Subcutaneous abdominal adipose tissue (tissue), 5 donors: ENCODE measurements at regions not wholly inside any gene's neighbourhood (a gene's known extent, or its start where the extent isn't known, plus 50 kb on each side); places are given as distances from the start of the nearest gene placed in this dataset.
"Not testable (repeated sequence)": the region's sequence is repeated elsewhere in the genome, so short reads cannot be mapped to it uniquely, and the experiment has no call there.

Source experiments
- H3K27ac ChIP-seq: one replicate; pipeline ENCODE4 v1.7.0; 2013; ENCODE audit warnings: low read depth, mild to moderate bottlenecking, inconsistent platforms, low read length, moderate library complexity
- H3K27me3 ChIP-seq, 5 donors: one replicate each; pipeline ENCODE4 v1.7.0; 2013; ENCODE audit warnings: low read length in 5 of 5, inconsistent platforms in 1 of 5; ENCODE audit not compliant: control insufficient read depth in 5 of 5, insufficient read depth in 4 of 5
- H3K36me3 ChIP-seq, 5 donors: one replicate each; pipeline ENCODE4 v1.7.0; 2013; ENCODE audit warnings: low read length in 5 of 5; ENCODE audit not compliant: control insufficient read depth in 5 of 5, insufficient read depth in 5 of 5
- H3K4me1 ChIP-seq, 5 donors: one replicate each; pipeline ENCODE4 v1.7.0; 2013; ENCODE audit warnings: low read length in 5 of 5, mild to moderate bottlenecking in 3 of 5, moderate library complexity in 1 of 5; ENCODE audit not compliant: control insufficient read depth in 5 of 5, insufficient read depth in 5 of 5
- H3K4me3 ChIP-seq, 5 donors: one replicate each; pipeline ENCODE4 v1.7.0; 2013; ENCODE audit warnings: low read length in 5 of 5, low read depth in 1 of 5
- H3K9ac ChIP-seq, 5 donors: one replicate each; pipeline ENCODE4 v1.7.0; 2013; ENCODE audit warnings: low read length in 5 of 5, mild to moderate bottlenecking in 4 of 5, moderate library complexity in 3 of 5
- H3K9me3 ChIP-seq, 5 donors: one replicate each; pipeline ENCODE4 v1.7.0; 2013; ENCODE audit warnings: low read length in 5 of 5; ENCODE audit not compliant: control insufficient read depth in 5 of 5
- donor health status: healthy.
- donor health status: healthy.
- donor health status: healthy.
- donor health status: healthy.
- donor health status: healthy.

DNA sequence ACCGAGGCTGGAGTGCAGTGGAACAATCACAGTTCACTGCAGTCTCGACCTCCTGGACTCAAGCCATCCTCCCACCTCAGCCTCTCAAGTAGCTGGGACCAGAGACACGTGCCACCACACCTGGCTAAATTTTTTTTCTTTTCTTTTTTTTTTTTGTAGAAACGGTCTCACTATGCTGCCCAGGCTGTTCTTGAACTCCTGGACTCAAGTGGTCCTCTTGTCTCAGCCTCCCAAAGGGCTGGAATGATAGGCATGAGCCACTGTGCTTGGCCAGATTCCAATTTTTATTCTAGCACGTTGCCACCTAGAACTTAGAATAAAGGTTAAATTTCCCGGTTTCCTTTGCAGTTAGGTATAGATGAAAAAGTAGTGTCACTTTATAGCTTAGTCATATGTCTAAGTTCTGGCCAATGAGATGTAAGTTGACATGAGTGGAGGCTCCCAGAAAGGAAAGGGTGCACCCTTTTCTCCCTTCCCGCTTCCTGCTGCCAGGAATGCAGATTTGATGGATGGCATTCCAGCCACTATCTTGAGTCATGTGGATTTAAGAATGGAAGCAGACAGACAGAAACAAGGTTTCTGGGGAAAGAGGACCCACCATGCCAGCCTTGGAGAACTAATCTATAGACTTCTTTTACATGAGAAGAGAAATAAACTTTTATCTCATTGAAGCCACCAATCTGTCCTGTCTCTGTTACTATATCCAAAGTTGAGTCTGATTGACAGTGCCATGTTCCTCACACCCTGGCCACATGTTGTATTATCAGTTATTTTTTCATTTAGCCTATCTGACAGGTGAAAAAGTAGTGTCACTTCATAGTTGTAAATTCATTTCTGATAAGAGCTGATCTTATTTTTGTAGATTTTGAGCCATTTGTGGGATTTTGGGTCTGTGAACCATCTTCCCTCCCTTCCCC lies 60.6 kb upstream of the NCOA3 start:
- no peak overlapping the region for H3K4me3 ChIP-seq
- no peak overlapping the region for H3K27ac ChIP-seq
- no peaks in the 10 kb centered on the region for H3K9me3 ChIP-seq
- H3K36me3 ChIP-seq, result no peaks in the 10 kb centered on the region
- H3K9ac ChIP-seq, result no peak overlapping the region
- no peaks in the 10 kb centered on the region for H3K27me3 ChIP-seq
- H3K4me1 ChIP-seq, result no peaks in the 10 kb centered on the region

GRCh38 chr20:47441774-47442150 lies 59.9 kb upstream of the NCOA3 start:
- no peak overlapping the region for H3K4me3 ChIP-seq
- H3K27me3 ChIP-seq, result no peaks in the 10 kb centered on the region
- no peaks in the 10 kb centered on the region for H3K36me3 ChIP-seq
- no peak overlapping the region for H3K9ac ChIP-seq
- H3K4me1 ChIP-seq, result no peaks in the 10 kb centered on the region
- H3K27ac ChIP-seq, result no peak overlapping the region
- H3K9me3 ChIP-seq, result no peaks in the 10 kb centered on the region

DNA sequence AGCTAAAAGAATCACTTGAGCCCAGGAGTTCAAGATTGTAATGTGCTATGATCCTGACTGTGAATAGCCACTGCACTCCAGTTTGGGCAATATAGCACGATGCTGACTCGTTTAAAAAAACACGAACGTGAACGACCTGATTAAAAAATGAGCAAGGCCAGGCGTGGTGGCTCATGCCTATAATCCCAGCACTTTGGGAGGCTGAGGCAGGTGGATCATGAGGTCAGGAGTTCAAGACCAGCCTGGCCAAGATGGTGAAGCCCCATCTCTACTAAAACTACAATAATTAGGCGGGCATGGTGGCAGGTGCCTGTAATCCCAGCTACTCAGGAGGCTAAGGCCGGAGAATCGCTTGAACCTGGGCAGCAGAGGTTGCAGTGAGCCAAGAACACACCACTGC lies 58.6 kb upstream of the NCOA3 start:
- H3K9me3 ChIP-seq, H3K27ac ChIP-seq, H3K4me3 ChIP-seq, H3K9ac ChIP-seq, H3K36me3 ChIP-seq, H3K27me3 ChIP-seq, H3K4me1 ChIP-seq: not testable (repeated sequence)

DNA sequence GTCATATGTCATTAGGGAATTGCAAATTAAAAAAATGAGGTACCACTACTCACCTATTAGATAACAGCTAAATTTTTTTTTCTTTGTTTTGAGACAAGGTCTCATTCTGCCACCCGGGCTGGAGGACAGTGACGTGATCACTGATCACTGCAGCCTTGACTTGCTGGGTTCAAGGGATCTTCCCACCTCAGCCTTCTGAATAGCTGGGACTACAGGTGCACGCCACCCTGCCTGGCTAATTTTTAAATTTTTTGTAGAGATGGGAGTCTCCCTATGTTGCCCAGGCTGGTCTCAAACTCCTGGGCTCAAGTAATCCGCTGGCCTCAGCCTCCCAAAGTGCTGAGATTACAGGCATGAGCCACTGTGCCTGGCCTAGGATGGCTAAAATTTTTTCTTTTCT lies 57.1 kb upstream of the NCOA3 start:
- H3K4me1 ChIP-seq, result no peaks in the 10 kb centered on the region
- H3K36me3 ChIP-seq, result no peaks in the 10 kb centered on the region
- H3K4me3 ChIP-seq, result no peak overlapping the region
- H3K27me3 ChIP-seq, result no peaks in the 10 kb centered on the region
- no peak overlapping the region for H3K27ac ChIP-seq
- no peaks in the 10 kb centered on the region for H3K9me3 ChIP-seq
- no peak overlapping the region for H3K9ac ChIP-seq

DNA sequence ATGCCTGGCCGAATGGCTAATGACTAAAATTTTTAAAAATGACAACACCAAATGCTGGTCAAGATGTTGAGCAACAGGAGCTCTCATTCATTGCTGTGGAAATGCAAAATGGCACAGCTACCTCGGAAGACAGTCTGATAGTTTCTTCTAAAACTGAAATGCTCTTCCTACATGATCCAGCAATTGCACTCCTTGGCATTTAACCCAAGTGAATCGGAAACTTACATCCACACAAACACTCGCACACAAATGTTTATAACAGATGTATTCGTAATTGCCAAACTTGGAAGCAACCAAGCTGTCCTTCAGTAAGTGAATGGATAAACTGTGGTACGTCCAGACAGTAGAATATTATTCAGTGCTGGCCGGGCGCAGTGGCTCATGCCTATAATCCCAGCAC lies 56.4 kb upstream of the NCOA3 start:
- Histone ChIP-seq H3K4me3 (no peak overlapping the region), H3K36me3 (no peaks in the 10 kb centered on the region), H3K9ac (no peak overlapping the region), H3K27me3 (no peaks in the 10 kb centered on the region), H3K9me3 (no peaks in the 10 kb centered on the region), H3K27ac (no peak overlapping the region), H3K4me1 (no peaks in the 10 kb centered on the region)

GRCh38 chr20:47447350-47448296 lies 54.1 kb upstream of the NCOA3 start:
- not testable (repeated sequence) for H3K9me3 ChIP-seq, H3K9ac ChIP-seq, H3K4me1 ChIP-seq, H3K36me3 ChIP-seq, H3K27me3 ChIP-seq, H3K27ac ChIP-seq, H3K4me3 ChIP-seq

DNA sequence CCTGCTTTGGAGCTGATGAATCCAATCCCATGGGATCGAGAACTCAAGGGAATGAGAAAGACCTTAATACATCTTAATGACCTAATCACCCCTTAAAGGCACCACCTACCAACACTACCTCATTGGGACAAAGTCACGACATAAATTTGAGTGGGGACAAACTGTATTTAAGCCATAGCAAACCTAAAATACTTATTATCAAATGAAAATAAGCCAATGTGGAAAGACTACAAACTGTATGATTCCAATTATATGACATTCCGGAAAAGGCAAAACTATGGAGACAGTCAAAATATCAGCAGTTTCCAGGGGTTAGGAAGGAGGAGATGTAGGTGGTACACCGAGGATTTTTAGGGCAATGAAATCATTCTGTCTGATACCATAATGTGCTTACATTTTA lies 53.3 kb upstream of the NCOA3 start:
- peaks cover 0 to 2% (median 0%) of the 10 kb centered on the region in 5 donors for H3K9me3 ChIP-seq
- no peaks in the 10 kb centered on the region for H3K4me1 ChIP-seq
- H3K36me3 ChIP-seq, result no peaks in the 10 kb centered on the region
- H3K4me3 ChIP-seq, result no peak overlapping the region
- no peaks in the 10 kb centered on the region for H3K27me3 ChIP-seq
- H3K27ac ChIP-seq, result no peak overlapping the region
- H3K9ac ChIP-seq, result no peak overlapping the region

DNA sequence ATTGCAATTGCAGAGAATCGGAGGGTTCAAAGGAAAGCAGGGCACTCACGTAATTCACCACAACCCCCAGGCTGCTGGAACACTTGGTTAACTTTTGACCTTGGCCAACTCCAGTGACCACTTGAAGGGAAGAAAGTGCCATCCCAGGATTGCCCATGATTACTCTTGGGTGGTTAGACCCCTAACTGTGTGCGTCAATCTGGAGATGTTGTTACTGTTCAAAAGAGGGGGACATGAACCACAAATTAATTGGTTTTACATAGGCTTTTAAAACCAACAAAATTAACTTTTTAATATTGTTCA lies 50.1 kb upstream of the NCOA3 start:
- Histone ChIP-seq H3K9me3 (peaks cover 0 to 3% (median 0%) of the 10 kb centered on the region in 5 donors), H3K4me1 (peaks cover 0 to 2% (median 0%) of the 10 kb centered on the region in 5 donors), H3K27ac (no peak overlapping the region), H3K36me3 (no peaks in the 10 kb centered on the region), H3K27me3 (no peaks in the 10 kb centered on the region), H3K4me3 (no peak overlapping the region), H3K9ac (no peak overlapping the region)
